Esophagus muscularis mucosa (tissue), 4 donors: ENCODE measurements at regions not wholly inside any gene's neighbourhood (a gene's known extent, or its start where the extent isn't known, plus 50 kb on each side); places are given as distances from the start of the nearest gene placed in this dataset.

Source experiments
- DNase-seq: peaks from one replicate; pipeline ENCODE4 v3.0.0-alpha.2; 2017; ENCODE audit errors: extremely low spot score
- H3K27ac ChIP-seq, 4 donors: fragments of 200-600 bp; sonication (generic); replicated peaks in 1 of 4; 1 replicate in 3 of 4; 2 replicates in 1 of 4; pipeline ENCODE4 v1.5.1; 2016 to 2019; ENCODE audit warnings: mild to moderate bottlenecking in 1 of 4
- H3K27me3 ChIP-seq, 4 donors: fragments of 200-600 bp; sonication (generic); one replicate each; pipeline versions ENCODE4 v1.5.1 to v1.6.0; 2016 to 2019
- H3K36me3 ChIP-seq, 4 donors: fragments of 200-600 bp; sonication (generic); one replicate each; pipeline ENCODE4 v1.5.1; 2016 to 2019
- H3K4me1 ChIP-seq, 4 donors: fragments of 200-600 bp; sonication (generic); one replicate each; pipeline ENCODE4 v1.5.1; 2016 to 2019
- H3K4me3 ChIP-seq, 4 donors: fragments of 200-600 bp; sonication (generic); 1 replicate in 2 of 4; 2 replicates in 2 of 4; pipeline ENCODE4 v1.5.1; 2016 to 2019; ENCODE audit warnings: mild to moderate bottlenecking in 4 of 4, moderate library complexity in 1 of 4
- H3K9me3 ChIP-seq, 4 donors: fragments of 200-600 bp; sonication (generic); 1 replicate in 3 of 4; 2 replicates in 1 of 4; pipeline ENCODE4 v1.5.1; 2016 to 2019
- EP300 ChIP-seq: sonication (generic); formaldehyde crosslinking; IDR thresholded peaks from one replicate; pipeline ENCODE4 v1.6.1; 2017; ENCODE audit warnings: antibody characterized with exemption
- POLR2A ChIP-seq: fragments of 450-650 bp; IDR thresholded peaks from one replicate; pipeline ENCODE4 v1.6.1; 2017; ENCODE audit warnings: antibody characterized with exemption, moderate library complexity, mild to moderate bottlenecking, low read depth
- POLR2AphosphoS5 ChIP-seq, 2 donors: sonication (generic); formaldehyde crosslinking; IDR thresholded peaks; one replicate each; pipeline ENCODE4 v1.6.1; 2017; ENCODE audit warnings: antibody characterized with exemption in 2 of 2
- WGBS: methylation state at CpG from one replicate; pipeline ENCODE4 v1.1.5; 2018; 5-methylcytosine and 5-hydroxymethylcytosine counted together
- intact Hi-C: fragments of 100-400 bp; cut with DNase I; formaldehyde crosslinking; loops from one replicate; pipeline ENCODE4 v1.15.1; 2023
- TF ChIP-seq, protein P1 (sequence below), 3 experiments: fragments of 200-600 bp in 2 of 3; fragments of 450-650 bp in 1 of 3; sonication (generic) in 2 of 3; IDR thresholded peaks; one replicate each; pipeline ENCODE4 v1.5.1; 2017 to 2019; ENCODE audit warnings: antibody characterized with exemption in 3 of 3, mild to moderate bottlenecking in 2 of 3, moderate library complexity in 1 of 3

DNA sequence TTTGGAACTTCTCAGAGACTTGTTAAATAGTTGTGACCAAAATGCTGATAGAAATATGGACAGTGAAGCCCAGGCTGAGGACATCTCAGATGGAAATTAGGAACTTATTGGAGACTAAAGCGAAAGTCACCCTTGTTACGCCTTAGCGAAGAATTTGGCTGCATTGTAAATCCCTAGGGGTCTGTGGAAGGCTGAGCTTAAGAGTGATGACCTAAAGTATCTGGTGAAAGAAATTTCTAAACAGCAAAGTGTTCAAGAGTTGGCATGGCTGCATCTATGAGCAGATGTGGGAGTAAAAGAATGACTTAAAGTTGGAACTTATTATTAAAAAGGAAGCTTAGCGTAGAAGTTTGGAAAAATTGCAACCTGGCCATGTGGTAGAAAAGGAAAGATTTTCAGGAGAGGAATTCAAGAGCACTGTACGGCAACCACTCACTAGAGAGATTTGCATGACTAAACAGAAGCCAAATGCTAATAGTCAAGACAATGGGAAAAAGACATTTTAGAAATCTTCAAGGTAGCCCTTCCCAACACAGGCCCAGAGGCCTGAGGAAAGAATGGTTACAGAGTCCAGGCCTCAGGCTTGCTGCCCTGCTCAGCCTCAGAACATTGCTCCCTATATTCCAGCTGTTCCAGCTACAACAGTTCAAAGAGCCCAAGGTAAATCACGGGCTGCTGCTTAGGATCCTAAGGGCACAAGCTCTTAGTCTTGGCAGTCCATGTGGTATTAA, 61.6 kb upstream of the TNFRSF21 start:
- no peak overlapping the region for H3K4me3 ChIP-seq
- DNase-seq, result no peak
- WGBS, result 74% methylated on average over 6 of the region's 6 CpGs
- H3K27ac ChIP-seq, result no peak overlapping the region
- intact Hi-C loops, result no loop called here
- H3K9me3 ChIP-seq, result no peaks in the 10 kb centered on the region
- no peaks in the 10 kb centered on the region for H3K4me1 ChIP-seq
- TF ChIP-seq POLR2AphosphoS5 (IDR thresholded peaks at IDR 0.05), result no peak
- TF ChIP-seq EP300, result no peak
- TF ChIP-seq POLR2A, result no peak
- TF ChIP-seq, protein P1, sequence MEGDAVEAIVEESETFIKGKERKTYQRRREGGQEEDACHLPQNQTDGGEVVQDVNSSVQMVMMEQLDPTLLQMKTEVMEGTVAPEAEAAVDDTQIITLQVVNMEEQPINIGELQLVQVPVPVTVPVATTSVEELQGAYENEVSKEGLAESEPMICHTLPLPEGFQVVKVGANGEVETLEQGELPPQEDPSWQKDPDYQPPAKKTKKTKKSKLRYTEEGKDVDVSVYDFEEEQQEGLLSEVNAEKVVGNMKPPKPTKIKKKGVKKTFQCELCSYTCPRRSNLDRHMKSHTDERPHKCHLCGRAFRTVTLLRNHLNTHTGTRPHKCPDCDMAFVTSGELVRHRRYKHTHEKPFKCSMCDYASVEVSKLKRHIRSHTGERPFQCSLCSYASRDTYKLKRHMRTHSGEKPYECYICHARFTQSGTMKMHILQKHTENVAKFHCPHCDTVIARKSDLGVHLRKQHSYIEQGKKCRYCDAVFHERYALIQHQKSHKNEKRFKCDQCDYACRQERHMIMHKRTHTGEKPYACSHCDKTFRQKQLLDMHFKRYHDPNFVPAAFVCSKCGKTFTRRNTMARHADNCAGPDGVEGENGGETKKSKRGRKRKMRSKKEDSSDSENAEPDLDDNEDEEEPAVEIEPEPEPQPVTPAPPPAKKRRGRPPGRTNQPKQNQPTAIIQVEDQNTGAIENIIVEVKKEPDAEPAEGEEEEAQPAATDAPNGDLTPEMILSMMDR (IDR thresholded peaks at IDR 0.05), result no peak
- no peaks in the 10 kb centered on the region for H3K27me3 ChIP-seq
- H3K36me3 ChIP-seq, result no peaks in the 10 kb centered on the region

DNA sequence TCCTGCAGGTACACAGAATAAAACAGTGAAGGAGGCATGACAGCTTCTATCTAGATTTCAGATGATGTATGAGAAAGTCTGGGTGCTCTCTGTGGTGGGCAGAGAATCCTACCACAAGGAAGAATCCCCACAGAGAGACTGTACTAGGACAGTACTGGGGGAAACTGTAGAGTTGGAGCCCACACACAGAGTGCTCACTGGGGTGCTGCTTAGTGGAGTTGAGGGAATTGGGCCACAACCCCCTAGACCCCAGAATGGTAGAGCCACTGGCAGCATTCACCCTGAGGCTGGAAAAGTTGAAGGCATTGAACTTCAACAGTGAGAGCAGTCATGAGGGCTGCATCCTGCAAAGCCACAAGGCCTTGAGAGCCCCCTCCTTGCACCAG, 62.2 kb upstream of the TNFRSF21 start:
- Histone ChIP-seq H3K36me3 (no peaks in the 10 kb centered on the region), H3K9me3 (no peaks in the 10 kb centered on the region), H3K4me1 (no peaks in the 10 kb centered on the region), H3K27ac (no peak overlapping the region), H3K27me3 (no peaks in the 10 kb centered on the region), H3K4me3 (no peak overlapping the region)
- intact Hi-C loops, result no loop called here
- TF ChIP-seq POLR2AphosphoS5 (IDR thresholded peaks at IDR 0.05), result no peak
- TF ChIP-seq, protein P1 (IDR thresholded peaks at IDR 0.05), result no peak
- no peak for TF ChIP-seq POLR2A
- TF ChIP-seq EP300, result no peak
- DNase-seq, result no peak

DNA sequence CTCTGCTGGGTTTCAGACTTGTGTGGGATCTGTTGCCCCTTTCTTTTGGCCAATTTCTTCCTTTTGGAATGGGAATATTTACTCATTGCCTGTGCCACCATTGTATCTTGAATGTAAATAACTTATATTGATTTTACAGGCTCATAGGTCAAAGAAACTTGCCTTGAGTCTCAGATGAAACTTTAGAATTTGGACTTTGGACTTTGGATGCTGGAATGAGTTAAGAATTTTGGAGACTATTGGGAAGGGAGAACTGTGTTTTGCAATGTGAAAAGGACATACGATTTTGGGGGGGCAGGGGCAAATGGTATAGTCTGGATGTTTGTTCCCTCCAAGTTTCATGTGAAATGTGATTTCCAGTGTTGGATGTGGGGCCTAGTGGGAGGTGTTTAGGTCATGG, 62.6 kb upstream of the TNFRSF21 start:
- Histone ChIP-seq H3K4me3 (no peak overlapping the region), H3K4me1 (no peaks in the 10 kb centered on the region), H3K9me3 (no peaks in the 10 kb centered on the region), H3K27me3 (no peaks in the 10 kb centered on the region), H3K27ac (no peak overlapping the region), H3K36me3 (no peaks in the 10 kb centered on the region)
- no peak for DNase-seq
- intact Hi-C loops, result no loop called here
- no peak for TF ChIP-seq EP300
- TF ChIP-seq POLR2AphosphoS5 (IDR thresholded peaks at IDR 0.05), result no peak
- TF ChIP-seq POLR2A, result no peak
- TF ChIP-seq, protein P1 (IDR thresholded peaks at IDR 0.05), result no peak
- 85% methylated on average over 1 of the region's 1 CpG for WGBS

DNA sequence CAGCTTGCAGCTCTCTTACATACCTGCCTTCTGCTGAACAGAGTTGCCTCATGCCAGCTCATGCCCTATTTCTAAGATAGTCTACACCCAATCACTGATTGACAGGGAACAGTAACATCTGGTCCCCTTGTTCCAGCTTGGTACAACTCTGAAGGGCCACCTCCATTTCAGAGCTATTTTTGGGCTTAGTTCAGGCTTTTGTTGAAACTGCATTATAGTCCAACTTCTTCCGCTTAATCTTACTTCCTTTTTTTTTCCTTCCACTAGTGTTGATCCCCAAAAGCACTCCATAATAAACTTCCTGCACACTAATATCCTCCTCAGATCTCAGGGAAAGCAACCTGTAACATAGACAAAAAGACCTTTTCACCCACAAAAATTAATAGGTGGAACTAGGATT, 65.7 kb upstream of the TNFRSF21 start:
- intact Hi-C loops, result no loop called here
- TF ChIP-seq POLR2AphosphoS5 (IDR thresholded peaks at IDR 0.05), result no peak
- TF ChIP-seq, protein P1 (IDR thresholded peaks at IDR 0.05), result no peak
- TF ChIP-seq POLR2A, result no peak
- TF ChIP-seq EP300, result no peak
- H3K27ac ChIP-seq, result no peak overlapping the region
- no peaks in the 10 kb centered on the region for H3K27me3 ChIP-seq
- H3K9me3 ChIP-seq, result no peaks in the 10 kb centered on the region
- WGBS, result 48% methylated on average over 1 of the region's 1 CpG
- no peaks in the 10 kb centered on the region for H3K4me1 ChIP-seq
- no peak for DNase-seq
- H3K36me3 ChIP-seq, result no peaks in the 10 kb centered on the region
- H3K4me3 ChIP-seq, result no peak overlapping the region

DNA sequence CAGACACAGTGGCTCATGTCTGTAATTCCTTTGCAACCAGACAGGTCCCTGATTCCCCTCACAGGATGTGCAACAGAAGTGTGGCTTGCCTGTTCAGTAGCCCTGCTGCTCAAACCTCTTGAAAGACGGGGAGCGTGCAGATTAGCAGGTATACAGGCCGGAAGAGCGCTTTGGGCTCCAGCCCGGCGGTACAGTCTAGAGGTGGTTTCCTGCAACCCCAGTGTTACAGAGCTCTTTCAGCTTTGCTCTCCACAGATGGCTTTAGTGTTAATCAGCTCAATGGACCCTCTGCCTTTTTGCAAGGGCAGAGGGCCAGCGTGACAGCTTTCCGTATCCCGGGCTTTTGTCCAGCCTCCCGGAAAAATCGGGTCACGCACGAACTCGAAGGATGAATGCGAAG, 67.2 kb upstream of the TNFRSF21 start:
- Histone ChIP-seq H3K4me3 (no peak overlapping the region), H3K9me3 (no peaks in the 10 kb centered on the region), H3K36me3 (no peaks in the 10 kb centered on the region), H3K27ac (no peak overlapping the region), H3K27me3 (no peaks in the 10 kb centered on the region), H3K4me1 (no peaks in the 10 kb centered on the region)
- no peak for TF ChIP-seq EP300
- no peak for TF ChIP-seq POLR2A
- TF ChIP-seq POLR2AphosphoS5 (IDR thresholded peaks at IDR 0.05), result no peak
- TF ChIP-seq, protein P1 (IDR thresholded peaks at IDR 0.05), result no peak
- WGBS, result 90% methylated on average over 14 of the region's 15 CpGs
- intact Hi-C loops, result no loop called here
- no peak for DNase-seq
